Fibroblast of skin of right biceps (primary cell): ENCODE measurements at regions not wholly inside any gene's neighbourhood (a gene's known extent, or its start where the extent isn't known, plus 50 kb on each side); places are given as distances from the start of the nearest gene placed in this dataset.
A peak's percentile ranks its signal among the peaks of the same experiment; 100 is the strongest.
"Not testable (repeated sequence)": the region's sequence is repeated elsewhere in the genome, so short reads cannot be mapped to it uniquely, and the experiment has no call there.

Experiments
- DNase-seq: peaks from one replicate; pipeline ENCODE4 v3.0.0-alpha.2; 2013

- DNase-seq = no peak
These were observed 129.9 kb downstream of the TEX36 start for GRCh38 chr10:125553091-125553490.

GRCh38 chr10:125551247-125551646 lies 131.7 kb downstream of the TEX36 start:
- no peak for DNase-seq

- peak; percentile 53 for DNase-seq
These were observed 132.6 kb downstream of the TEX36 start for GRCh38 chr10:125550362-125550761.

- DNase-seq = peak; percentile 10
These were observed 133.3 kb downstream of the TEX36 start for GRCh38 chr10:125549653-125550052.

GRCh38 chr10:125548878-125549277 lies 134.1 kb downstream of the TEX36 start:
- DNase-seq = no peak

GRCh38 chr10:125548356-125548755 lies 134.6 kb downstream of the TEX36 start:
- DNase-seq = no peak

- DNase-seq = no peak
These were observed 135.8 kb downstream of the TEX36 start for GRCh38 chr10:125547010-125547650.

- DNase-seq = no peak
These were observed 139.2 kb downstream of the TEX36 start for GRCh38 chr10:125543796-125544195.

GRCh38 chr10:125538947-125539731 lies 143.8 kb downstream of the TEX36 start:
- DNase-seq = no peak

- no peak for DNase-seq
These were observed 146.7 kb downstream of the TEX36 start for GRCh38 chr10:125536236-125536635.

GRCh38 chr10:125535559-125535958 lies 147.4 kb downstream of the TEX36 start:
- no peak for DNase-seq

GRCh38 chr10:125534515-125534914 lies 148.4 kb downstream of the TEX36 start:
- DNase-seq = no peak

- DNase-seq = no peak
These were observed 149.1 kb downstream of the TEX36 start for GRCh38 chr10:125533866-125534265.

- no peak for DNase-seq
These were observed 151.5 kb downstream of the TEX36 start for GRCh38 chr10:125531465-125531864.

GRCh38 chr10:125523347-125523746 lies 159.6 kb downstream of the TEX36 start:
- no peak for DNase-seq

- peak; percentile 18 for DNase-seq
These were observed 161.0 kb downstream of the TEX36 start for GRCh38 chr10:125521721-125522680.

- peak; percentile 12 for DNase-seq
These were observed 162.0 kb downstream of the TEX36 start for GRCh38 chr10:125520968-125521367.

- not testable (repeated sequence) for DNase-seq
These were observed 164.6 kb downstream of the TEX36 start for GRCh38 chr10:125518397-125518796.

GRCh38 chr10:125515571-125515970 lies 167.4 kb downstream of the TEX36 start:
- DNase-seq = no peak

- no peak for DNase-seq
These were observed 168.5 kb downstream of the TEX36 start for GRCh38 chr10:125514206-125515162.

GRCh38 chr10:125513429-125514182 lies 169.4 kb downstream of the TEX36 start:
- no peak for DNase-seq
